ENCODE measurements at regions not wholly inside any gene's neighbourhood (a gene's known extent, or its start where the extent isn't known, plus 50 kb on each side); places are given as distances from the start of the nearest gene placed in this dataset.

DNA sequence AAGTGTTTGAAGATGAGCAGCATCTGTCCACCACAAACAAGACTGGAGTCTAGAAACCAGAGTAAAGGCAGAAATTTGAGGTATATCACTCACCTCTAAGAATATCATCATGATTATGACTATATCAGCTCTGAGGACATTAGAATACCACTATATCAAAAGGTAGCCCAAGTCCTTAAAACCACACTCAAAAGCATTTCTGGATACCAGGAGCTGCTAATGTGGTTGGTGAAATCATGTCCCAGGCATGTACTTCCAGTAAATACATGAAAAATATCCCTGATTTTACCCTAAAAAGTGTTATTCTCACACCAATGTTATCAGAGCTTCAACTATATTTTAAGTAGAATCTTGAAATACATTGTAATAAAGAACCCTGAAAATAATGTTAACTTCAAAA lies 136.3 kb upstream of the SMAD1 start:
- H3K4me3 ChIP-seq: no peak overlapping the region
- H3K36me3 ChIP-seq: no peaks in the 10 kb centered on the region
- H3K4me1 ChIP-seq: peaks cover 0 to 12% (median 8%) of the 10 kb centered on the region in 4 donors
- H3K27me3 ChIP-seq: no peaks in the 10 kb centered on the region
- TF ChIP-seq POLR2AphosphoS5 (IDR thresholded peaks at IDR 0.05) (no peak), POLR2A (IDR thresholded peaks at IDR 0.05) (no peak), EP300 (IDR thresholded peaks at IDR 0.05) (no peak)
- TF ChIP-seq, protein P1, sequence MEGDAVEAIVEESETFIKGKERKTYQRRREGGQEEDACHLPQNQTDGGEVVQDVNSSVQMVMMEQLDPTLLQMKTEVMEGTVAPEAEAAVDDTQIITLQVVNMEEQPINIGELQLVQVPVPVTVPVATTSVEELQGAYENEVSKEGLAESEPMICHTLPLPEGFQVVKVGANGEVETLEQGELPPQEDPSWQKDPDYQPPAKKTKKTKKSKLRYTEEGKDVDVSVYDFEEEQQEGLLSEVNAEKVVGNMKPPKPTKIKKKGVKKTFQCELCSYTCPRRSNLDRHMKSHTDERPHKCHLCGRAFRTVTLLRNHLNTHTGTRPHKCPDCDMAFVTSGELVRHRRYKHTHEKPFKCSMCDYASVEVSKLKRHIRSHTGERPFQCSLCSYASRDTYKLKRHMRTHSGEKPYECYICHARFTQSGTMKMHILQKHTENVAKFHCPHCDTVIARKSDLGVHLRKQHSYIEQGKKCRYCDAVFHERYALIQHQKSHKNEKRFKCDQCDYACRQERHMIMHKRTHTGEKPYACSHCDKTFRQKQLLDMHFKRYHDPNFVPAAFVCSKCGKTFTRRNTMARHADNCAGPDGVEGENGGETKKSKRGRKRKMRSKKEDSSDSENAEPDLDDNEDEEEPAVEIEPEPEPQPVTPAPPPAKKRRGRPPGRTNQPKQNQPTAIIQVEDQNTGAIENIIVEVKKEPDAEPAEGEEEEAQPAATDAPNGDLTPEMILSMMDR (IDR thresholded peaks at IDR 0.05): no peak
- intact Hi-C loops (cut with DNase I): no loop called here
- no peaks in the 10 kb centered on the region for H3K9me3 ChIP-seq
- no peak for DNase-seq
- H3K27ac ChIP-seq: no peak overlapping the region

DNA sequence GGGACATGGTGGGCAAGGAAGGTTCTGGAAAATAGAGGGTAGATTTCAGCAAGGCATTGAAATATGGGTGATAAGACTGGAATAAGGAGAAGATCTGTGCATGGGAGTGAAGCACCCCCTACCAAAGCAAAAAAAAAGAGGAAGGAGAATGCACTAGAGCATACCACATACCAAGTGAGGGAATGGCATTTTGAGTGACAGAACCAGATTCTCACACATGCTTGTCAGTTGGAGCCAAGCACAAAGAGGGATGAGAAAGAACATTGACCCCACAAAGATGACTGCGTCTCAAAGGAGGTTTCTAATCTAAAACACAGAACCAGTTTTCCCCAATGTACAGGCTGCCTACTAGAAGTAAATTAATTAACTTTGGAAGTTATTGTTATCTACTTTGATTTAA lies 140.3 kb upstream of the SMAD1 start:
- H3K9me3 ChIP-seq: no peaks in the 10 kb centered on the region
- H3K27ac ChIP-seq: no peak overlapping the region
- no peaks in the 10 kb centered on the region for H3K27me3 ChIP-seq
- 92 to 94% methylated on average over 1 of the region's 1 CpG for WGBS, 2 donors
- TF ChIP-seq POLR2A (IDR thresholded peaks at IDR 0.05): no peak
- TF ChIP-seq EP300 (IDR thresholded peaks at IDR 0.05): no peak
- TF ChIP-seq, protein P1 (IDR thresholded peaks at IDR 0.05): no peak
- TF ChIP-seq POLR2AphosphoS5 (IDR thresholded peaks at IDR 0.05): no peak
- no peak overlapping the region for H3K4me3 ChIP-seq
- no peaks in the 10 kb centered on the region for H3K4me1 ChIP-seq
- H3K36me3 ChIP-seq: no peaks in the 10 kb centered on the region
- intact Hi-C loops (cut with DNase I): no loop called here
- DNase-seq: no peak

DNA sequence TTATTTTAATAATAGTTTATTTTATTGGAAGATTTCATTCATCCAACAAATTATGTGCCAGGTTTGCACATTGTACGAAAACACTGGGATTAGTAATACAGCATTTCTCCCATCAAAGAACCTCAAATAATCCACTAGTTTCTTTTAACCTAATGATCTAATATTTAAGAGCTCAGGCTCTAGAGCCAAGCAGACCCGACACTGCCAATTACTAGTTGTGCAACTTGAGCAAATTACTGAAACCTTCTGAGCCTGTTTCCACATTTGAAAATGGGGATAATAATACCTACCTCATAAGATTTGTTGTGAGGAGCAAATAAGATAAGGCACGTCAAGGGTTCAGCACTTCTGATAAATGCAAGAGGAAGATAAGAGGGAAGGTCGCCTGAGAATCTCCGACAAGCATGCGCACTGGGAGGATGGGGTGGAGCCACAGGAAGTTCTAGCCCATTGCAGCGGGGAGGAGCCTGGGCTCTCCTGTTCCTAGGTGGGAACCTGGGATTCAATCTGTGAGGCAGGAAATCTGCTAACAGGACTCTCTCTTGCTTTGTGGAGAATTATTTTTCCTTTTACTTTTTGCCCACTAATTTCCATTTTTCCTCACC lies 141.5 kb upstream of the SMAD1 start:
- no peaks in the 10 kb centered on the region for H3K9me3 ChIP-seq
- no peak for DNase-seq
- WGBS, 2 donors: 84 to 87% methylated on average over 7 of the region's 7 CpGs
- no peak overlapping the region for H3K4me3 ChIP-seq
- no peaks in the 10 kb centered on the region for H3K36me3 ChIP-seq
- no peaks in the 10 kb centered on the region for H3K27me3 ChIP-seq
- intact Hi-C loops (cut with DNase I): no loop called here
- no peak for TF ChIP-seq POLR2AphosphoS5 (IDR thresholded peaks at IDR 0.05)
- TF ChIP-seq, protein P1 (IDR thresholded peaks at IDR 0.05): no peak
- TF ChIP-seq EP300 (IDR thresholded peaks at IDR 0.05): no peak
- no peak for TF ChIP-seq POLR2A (IDR thresholded peaks at IDR 0.05)
- H3K4me1 ChIP-seq: no peaks in the 10 kb centered on the region
- no peak overlapping the region for H3K27ac ChIP-seq

DNA sequence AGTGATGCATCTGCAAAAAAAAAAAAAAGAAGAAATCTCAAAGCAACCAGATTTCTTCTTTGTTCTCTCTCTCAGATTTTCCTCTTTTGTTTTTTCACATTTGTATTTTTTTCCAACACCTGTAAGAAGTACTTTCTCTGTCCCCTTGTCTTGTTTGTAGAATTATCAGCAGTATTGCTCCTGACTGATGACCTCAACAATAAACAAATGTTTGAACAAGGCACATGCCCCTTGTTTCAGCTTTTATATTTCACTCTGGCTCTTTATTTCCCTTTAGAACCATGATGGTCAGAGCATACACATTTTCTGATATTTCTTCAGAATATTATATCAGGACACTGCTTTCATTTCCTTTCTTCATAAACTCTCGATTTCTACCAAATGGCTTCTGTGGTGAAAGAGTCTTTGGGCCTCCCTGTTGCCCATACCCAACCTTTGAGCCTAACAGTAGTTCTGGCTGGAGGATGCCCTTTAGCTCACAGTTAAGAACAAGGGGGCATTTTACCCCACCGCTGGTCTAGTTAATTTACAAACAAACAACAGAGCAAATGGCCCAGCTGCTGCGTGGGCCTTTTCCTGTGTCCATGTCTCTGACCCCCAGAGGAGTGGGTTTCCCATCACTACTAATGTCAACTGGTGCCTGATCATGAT lies 142.5 kb upstream of the SMAD1 start:
- Histone ChIP-seq H3K27me3 (no peaks in the 10 kb centered on the region), H3K4me3 (no peak overlapping the region), H3K27ac (no peak overlapping the region), H3K9me3 (no peaks in the 10 kb centered on the region), H3K36me3 (no peaks in the 10 kb centered on the region), H3K4me1 (no peaks in the 10 kb centered on the region)
- intact Hi-C loops (cut with DNase I): no loop called here
- DNase-seq: no peak
- TF ChIP-seq POLR2AphosphoS5 (IDR thresholded peaks at IDR 0.05) (no peak), EP300 (IDR thresholded peaks at IDR 0.05) (no peak), POLR2A (IDR thresholded peaks at IDR 0.05) (no peak)
- TF ChIP-seq, protein P1 (IDR thresholded peaks at IDR 0.05): no peak
- 73 to 74% methylated on average over 3 of the region's 3 CpGs for WGBS, 2 donors

DNA sequence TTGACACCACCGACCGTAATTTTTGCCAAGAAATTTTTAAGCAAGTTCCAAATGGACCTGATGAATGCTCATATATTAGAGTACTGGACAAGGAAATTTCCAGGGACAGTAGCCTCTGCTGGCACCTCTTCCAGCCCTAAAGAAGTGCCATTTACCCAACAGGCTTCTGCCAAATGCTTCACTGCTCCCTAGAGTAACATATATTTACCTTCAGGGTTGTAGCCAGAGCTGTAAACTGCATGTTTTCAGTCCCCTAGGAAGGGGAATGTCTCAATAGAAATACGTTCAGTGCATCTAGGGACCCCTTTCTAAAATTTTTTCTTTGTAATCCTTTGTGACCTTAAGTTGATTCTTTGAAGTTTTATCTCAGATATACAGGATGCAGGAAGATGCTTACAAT lies 143.1 kb upstream of the SMAD1 start:
- intact Hi-C loops (cut with DNase I): no loop called here
- Histone ChIP-seq H3K36me3 (no peaks in the 10 kb centered on the region), H3K9me3 (no peaks in the 10 kb centered on the region), H3K4me1 (no peaks in the 10 kb centered on the region), H3K27me3 (no peaks in the 10 kb centered on the region), H3K4me3 (no peak overlapping the region), H3K27ac (no peak overlapping the region)
- TF ChIP-seq, protein P1 (IDR thresholded peaks at IDR 0.05): no peak
- TF ChIP-seq POLR2A (IDR thresholded peaks at IDR 0.05) (no peak), EP300 (IDR thresholded peaks at IDR 0.05) (no peak), POLR2AphosphoS5 (IDR thresholded peaks at IDR 0.05) (no peak)
- WGBS, 2 donors: 87% methylated on average over 3 of the region's 3 CpGs
- no peak for DNase-seq

Data from sigmoid colon (tissue), 6 donors.